NCI-H748 (cell line): ENCODE measurements at regions not wholly inside any gene's neighbourhood (a gene's known extent, or its start where the extent isn't known, plus 50 kb on each side); places are given as distances from the start of the nearest gene placed in this dataset.
"Not testable (repeated sequence)": the region's sequence is repeated elsewhere in the genome, so short reads cannot be mapped to it uniquely, and the experiment has no call there.

Experiments
- DNase-seq: peaks from one replicate; lab custom pipeline; 2025; ENCODE audit not compliant: unreplicated experiment; lab: John Stamatoyannopoulos, UW

GRCh38 chr5:171706736-171707441 is 78.7 kb upstream of the SMIM23 start:
- DNase-seq: no peak

GRCh38 chr5:171707442-171707792 is 78.2 kb upstream of the SMIM23 start:
- DNase-seq: no peak

GRCh38 chr5:171709930-171710329 is 75.7 kb upstream of the SMIM23 start:
- no peak for DNase-seq

- no peak for DNase-seq
These were observed 75.1 kb upstream of the SMIM23 start for GRCh38 chr5:171710451-171711024.

- DNase-seq: no peak
These were observed 74.0 kb upstream of the SMIM23 start for GRCh38 chr5:171711571-171711970.

GRCh38 chr5:171712616-171713015 is 73.0 kb upstream of the SMIM23 start:
- no peak for DNase-seq

- DNase-seq: no peak
These were observed 72.5 kb upstream of the SMIM23 start for GRCh38 chr5:171713152-171713551.

- no peak for DNase-seq
These were observed 71.4 kb upstream of the SMIM23 start for GRCh38 chr5:171714261-171714660.

- no peak for DNase-seq
These were observed 70.8 kb upstream of the SMIM23 start for GRCh38 chr5:171714851-171715250.

- no peak for DNase-seq
These were observed 70.1 kb upstream of the SMIM23 start for GRCh38 chr5:171715551-171715950.

- DNase-seq: no peak
These were observed 65.5 kb upstream of the SMIM23 start for GRCh38 chr5:171720086-171720485.

- peak; percentile 16 for DNase-seq
These were observed 64.2 kb upstream of the SMIM23 start for GRCh38 chr5:171721464-171721863.

GRCh38 chr5:171724468-171725204 is 61.0 kb upstream of the SMIM23 start:
- peak; percentile 38 for DNase-seq

GRCh38 chr5:171725205-171725601 is 60.4 kb upstream of the SMIM23 start:
- DNase-seq: no peak

GRCh38 chr5:171726819-171727218 is 58.8 kb upstream of the SMIM23 start:
- DNase-seq: not testable (repeated sequence)

- no peak for DNase-seq
These were observed 56.9 kb upstream of the SMIM23 start for GRCh38 chr5:171728686-171729085.
